ENCODE measurements at regions not wholly inside any gene's neighbourhood (a gene's known extent, or its start where the extent isn't known, plus 50 kb on each side); places are given as distances from the start of the nearest gene placed in this dataset.

DNA sequence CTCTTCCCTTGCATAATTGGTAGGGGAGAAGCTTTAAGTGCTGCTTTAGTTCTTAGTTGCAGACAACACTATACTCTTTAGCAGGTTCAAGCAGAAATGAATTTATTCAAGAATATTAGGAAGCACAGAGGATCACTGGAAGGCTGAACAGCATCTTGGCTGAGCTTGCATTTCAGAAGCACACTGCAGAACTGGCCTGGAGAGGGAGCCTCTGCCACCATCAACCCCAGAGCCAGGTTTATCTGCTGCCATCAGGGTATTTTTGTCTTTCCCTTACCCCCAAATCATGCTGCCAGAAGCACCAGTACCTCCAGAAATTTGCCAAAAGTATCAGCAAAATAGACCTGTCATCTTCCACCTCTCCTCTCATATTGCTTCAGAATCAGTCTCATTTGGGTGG lies 440.7 kb downstream of the DMAC1 start:
- no peak for TF ChIP-seq POLR2AphosphoS5 (IDR thresholded peaks at IDR 0.05)
- no peak for TF ChIP-seq EP300 (IDR thresholded peaks at IDR 0.05; ENCODE audit: low read depth)
- TF ChIP-seq, protein P1, sequence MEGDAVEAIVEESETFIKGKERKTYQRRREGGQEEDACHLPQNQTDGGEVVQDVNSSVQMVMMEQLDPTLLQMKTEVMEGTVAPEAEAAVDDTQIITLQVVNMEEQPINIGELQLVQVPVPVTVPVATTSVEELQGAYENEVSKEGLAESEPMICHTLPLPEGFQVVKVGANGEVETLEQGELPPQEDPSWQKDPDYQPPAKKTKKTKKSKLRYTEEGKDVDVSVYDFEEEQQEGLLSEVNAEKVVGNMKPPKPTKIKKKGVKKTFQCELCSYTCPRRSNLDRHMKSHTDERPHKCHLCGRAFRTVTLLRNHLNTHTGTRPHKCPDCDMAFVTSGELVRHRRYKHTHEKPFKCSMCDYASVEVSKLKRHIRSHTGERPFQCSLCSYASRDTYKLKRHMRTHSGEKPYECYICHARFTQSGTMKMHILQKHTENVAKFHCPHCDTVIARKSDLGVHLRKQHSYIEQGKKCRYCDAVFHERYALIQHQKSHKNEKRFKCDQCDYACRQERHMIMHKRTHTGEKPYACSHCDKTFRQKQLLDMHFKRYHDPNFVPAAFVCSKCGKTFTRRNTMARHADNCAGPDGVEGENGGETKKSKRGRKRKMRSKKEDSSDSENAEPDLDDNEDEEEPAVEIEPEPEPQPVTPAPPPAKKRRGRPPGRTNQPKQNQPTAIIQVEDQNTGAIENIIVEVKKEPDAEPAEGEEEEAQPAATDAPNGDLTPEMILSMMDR (IDR thresholded peaks at IDR 0.05), result no peak
- no peak for TF ChIP-seq POLR2A (IDR thresholded peaks at IDR 0.05)
- in situ Hi-C loops (cut with MboI; ENCODE audit: low pct_ligation_motif_present in 1 of 4, low pct_unique_long_range_greater_than_20kb in 1 of 4, low sequenced_read_pairs in 3 of 4), result no loop called here
- Histone ChIP-seq H3K36me3 (no peaks in the 10 kb centered on the region), H3K9me3 (no peaks in the 10 kb centered on the region), H3K4me1 (peaks cover 0 to 5% (median 1%) of the 10 kb centered on the region in 4 donors), H3K4me3 (no peak overlapping the region), H3K27ac (no peak overlapping the region), H3K27me3 (no peaks in the 10 kb centered on the region)
- intact Hi-C loops (cut with DNase I; ENCODE audit: low total_unique reads), result no loop called here
- no peak for DNase-seq

GRCh38 chr9:7354704-7355103 lies 444.9 kb downstream of the DMAC1 start:
- no peak for TF ChIP-seq EP300 (IDR thresholded peaks at IDR 0.05; ENCODE audit: low read depth)
- no peak for TF ChIP-seq POLR2AphosphoS5 (IDR thresholded peaks at IDR 0.05)
- TF ChIP-seq POLR2A (IDR thresholded peaks at IDR 0.05), result no peak
- TF ChIP-seq, protein P1 (IDR thresholded peaks at IDR 0.05), result no peak
- Histone ChIP-seq H3K9me3 (no peaks in the 10 kb centered on the region), H3K4me3 (no peak overlapping the region), H3K27ac (no peak overlapping the region), H3K4me1 (no peaks in the 10 kb centered on the region), H3K27me3 (no peaks in the 10 kb centered on the region), H3K36me3 (no peaks in the 10 kb centered on the region)
- no peak for DNase-seq
- in situ Hi-C loops (cut with MboI; ENCODE audit: low pct_ligation_motif_present in 1 of 4, low pct_unique_long_range_greater_than_20kb in 1 of 4, low sequenced_read_pairs in 3 of 4) (no loop called here), intact Hi-C loops (cut with DNase I; ENCODE audit: low total_unique reads) (no loop called here)

- TF ChIP-seq EP300 (IDR thresholded peaks at IDR 0.05; ENCODE audit: low read depth), result no peak
- no peak for TF ChIP-seq POLR2AphosphoS5 (IDR thresholded peaks at IDR 0.05)
- no peak for TF ChIP-seq POLR2A (IDR thresholded peaks at IDR 0.05)
- TF ChIP-seq, protein P1 (IDR thresholded peaks at IDR 0.05), result no peak
- intact Hi-C loops (cut with DNase I; ENCODE audit: low total_unique reads) (no loop called here), in situ Hi-C loops (cut with MboI; ENCODE audit: low pct_ligation_motif_present in 1 of 4, low pct_unique_long_range_greater_than_20kb in 1 of 4, low sequenced_read_pairs in 3 of 4) (no loop called here)
- no peaks in the 10 kb centered on the region for H3K4me1 ChIP-seq
- H3K9me3 ChIP-seq, result peaks cover 0 to 5% of the 10 kb centered on the region in 2 donors
- H3K36me3 ChIP-seq, result no peaks in the 10 kb centered on the region
- no peak overlapping the region for H3K27ac ChIP-seq
- no peak overlapping the region for H3K4me3 ChIP-seq
- H3K27me3 ChIP-seq, result no peaks in the 10 kb centered on the region
- no peak for DNase-seq
Observed at GRCh38 chr9:7348692-7349091, 450.9 kb downstream of the DMAC1 start.

- no peak for TF ChIP-seq POLR2AphosphoS5 (IDR thresholded peaks at IDR 0.05)
- no peak for TF ChIP-seq POLR2A (IDR thresholded peaks at IDR 0.05)
- no peak for TF ChIP-seq EP300 (IDR thresholded peaks at IDR 0.05; ENCODE audit: low read depth)
- TF ChIP-seq, protein P1 (IDR thresholded peaks at IDR 0.05), result no peak
- no peak for DNase-seq
- no peaks in the 10 kb centered on the region for H3K27me3 ChIP-seq
- 47 to 52% methylated on average over 3 to 4 of the region's 4 CpGs for WGBS, 2 donors (ENCODE audit: low coverage in 1 of 2)
- H3K4me1 ChIP-seq, result no peaks in the 10 kb centered on the region
- no peaks in the 10 kb centered on the region for H3K36me3 ChIP-seq
- in situ Hi-C loops (cut with MboI; ENCODE audit: low pct_ligation_motif_present in 1 of 4, low pct_unique_long_range_greater_than_20kb in 1 of 4, low sequenced_read_pairs in 3 of 4), result no loop called here
- no peak overlapping the region for H3K27ac ChIP-seq
- intact Hi-C loops (cut with DNase I; ENCODE audit: low total_unique reads), result no loop called here
- H3K9me3 ChIP-seq, result peaks cover 0 to 5% of the 10 kb centered on the region in 2 donors
- H3K4me3 ChIP-seq, result no peak overlapping the region
Observed at GRCh38 chr9:7347556-7347955, 452.0 kb downstream of the DMAC1 start.
